ENCODE measurements at regions not wholly inside any gene's neighbourhood (a gene's known extent, or its start where the extent isn't known, plus 50 kb on each side); places are given as distances from the start of the nearest gene placed in this dataset. TPM values are rescaled to one million over a fixed set of nuclear protein-coding genes. Genes with fewer than 3 reads are reported as not detected.

- H3K27ac Mint-ChIP-seq = no peak overlapping the region
- H3K9me3 Mint-ChIP-seq = peaks cover 33% of the 10 kb centered on the region; the same call in 2 of the 3 replicates
Observed at GRCh38 chr15:75151214-75152128, 50.2 kb upstream of the C15orf39 start.

More at GRCh38 chr15:75151214-75152128, 50.2 kb upstream of the C15orf39 start:
- Mint-ChIP-seq H3K4me3 (no peak overlapping the region), H3K4me1 (peaks cover 3% of the 10 kb centered on the region; the same call in 1 of the 3 replicates), H3K36me3 (ENCODE audit: low read depth) (peaks cover 8% of the 10 kb centered on the region; the same call in 2 of the 3 replicates), H3K27me3 (ENCODE audit: insufficient read depth, low read depth, poor library complexity) (peaks cover 5% of the 10 kb centered on the region)
- ATAC-seq (no peak), DNase-seq (ENCODE audit: low spot score) (no peak)
- Histone ChIP-seq H3K27me3 (ENCODE audit: insufficient read depth) (no peaks in the 10 kb centered on the region), H3K79me2 (replicated peaks; ENCODE audit: insufficient read depth) (no peaks in the 10 kb centered on the region), H3K4me3 (no peak overlapping the region), H3F3A (replicated peaks; ENCODE audit: low read depth) (no peaks in the 10 kb centered on the region), H3K4me2 (no peak overlapping the region), H3K36me3 (ENCODE audit: insufficient read depth) (no peaks in the 10 kb centered on the region; the same call in 1 of the 2 replicates), H3K27ac (ENCODE audit: low read depth) (no peak overlapping the region), H2AFZ (no peak overlapping the region), H3K9me2 (ENCODE audit: insufficient read depth) (no peaks in the 10 kb centered on the region), H3K4me1 (ENCODE audit: insufficient read depth) (no peaks in the 10 kb centered on the region), H4K20me1 (replicated peaks; ENCODE audit: insufficient read depth) (no peaks in the 10 kb centered on the region)
- TF ChIP-seq ZNF114 (CRISPR knock-in tag; IDR thresholded peaks at IDR 0.05) (no peak), REST (IDR thresholded peaks at IDR 0.05; ENCODE audit: unreplicated experiment) (no peak), POLR2AphosphoS5 (IDR thresholded peaks at IDR 0.05; ENCODE audit: low read depth) (no peak), STAT1 (IDR thresholded peaks at IDR 0.05; ENCODE audit: unreplicated experiment) (no peak)
- TF ChIP-seq, protein P1, sequence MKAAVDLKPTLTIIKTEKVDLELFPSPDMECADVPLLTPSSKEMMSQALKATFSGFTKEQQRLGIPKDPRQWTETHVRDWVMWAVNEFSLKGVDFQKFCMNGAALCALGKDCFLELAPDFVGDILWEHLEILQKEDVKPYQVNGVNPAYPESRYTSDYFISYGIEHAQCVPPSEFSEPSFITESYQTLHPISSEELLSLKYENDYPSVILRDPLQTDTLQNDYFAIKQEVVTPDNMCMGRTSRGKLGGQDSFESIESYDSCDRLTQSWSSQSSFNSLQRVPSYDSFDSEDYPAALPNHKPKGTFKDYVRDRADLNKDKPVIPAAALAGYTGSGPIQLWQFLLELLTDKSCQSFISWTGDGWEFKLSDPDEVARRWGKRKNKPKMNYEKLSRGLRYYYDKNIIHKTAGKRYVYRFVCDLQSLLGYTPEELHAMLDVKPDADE (IDR thresholded peaks at IDR 0.05) = no peak

Small RNA genes lying in the stretch of these regions (small RNA-seq; reads per million reads assigned to genes)
- gene RF00017 (ENCODE audit: low replicate concordance) = not detected
- gene RF00601 (ENCODE audit: low replicate concordance) = not detected
